Activated B cell treated with CpG ODN at 0.5 μM for 24 hours (primary cell): ENCODE measurements at regions not wholly inside any gene's neighbourhood (a gene's known extent, or its start where the extent isn't known, plus 50 kb on each side); places are given as distances from the start of the nearest gene placed in this dataset.

Experiments
- ATAC-seq: fragments of 200-7000 bp; cut with Tn5 transposase; one replicate; pipeline ENCODE4 v1.10.0; 2021; ENCODE audit warnings: low read depth, mild to moderate bottlenecking, moderate library complexity
- CTCF ChIA-PET: fragments of 350-600 bp; sonication (Branson Sonifier 250); formaldehyde crosslinking; loops from one replicate; lab custom pipeline; 2021; ENCODE audit warnings: antibody characterized with exemption; lab: Charles Lee
- POLR2A ChIA-PET: fragments of 350-600 bp; sonication (Branson Sonifier 250); formaldehyde crosslinking; loops from one replicate; lab custom pipeline; 2021; ENCODE audit warnings: antibody characterized with exemption; lab: Charles Lee
- DNase-seq: peaks from one replicate; pipeline ENCODE4 v3.0.0; 2022
- H3K27ac Mint-ChIP-seq: one replicate; pipeline ENCODE4 v1.8.0; 2020; ENCODE audit warnings: mixed read lengths
- H3K27me3 Mint-ChIP-seq: one replicate; pipeline ENCODE4 v1.8.0; 2021; ENCODE audit warnings: mixed read lengths
- H3K36me3 Mint-ChIP-seq: one replicate; pipeline ENCODE4 v1.8.0; 2021; ENCODE audit warnings: low read depth, mixed read lengths
- H3K4me1 Mint-ChIP-seq: one replicate; pipeline ENCODE4 v1.8.0; 2021; ENCODE audit warnings: mixed read lengths
- H3K4me3 Mint-ChIP-seq: one replicate; pipeline ENCODE4 v1.8.0; 2020; ENCODE audit warnings: mild to moderate bottlenecking, mixed read lengths
- H3K9me3 Mint-ChIP-seq: one replicate; pipeline ENCODE4 v1.8.0; 2020; ENCODE audit warnings: mixed read lengths
- intact Hi-C: fragments of 100-400 bp; cut with micrococcal nuclease; formaldehyde crosslinking; loops from one replicate; pipeline ENCODE4 v1.15.1; 2024
- TF ChIP-seq, protein P1 (sequence below): fragments of 200-600 bp; IDR thresholded peaks from one replicate; pipeline ENCODE4 v1.8.0; 2022; ENCODE audit warnings: antibody characterized with exemption, mild to moderate bottlenecking

DNA sequence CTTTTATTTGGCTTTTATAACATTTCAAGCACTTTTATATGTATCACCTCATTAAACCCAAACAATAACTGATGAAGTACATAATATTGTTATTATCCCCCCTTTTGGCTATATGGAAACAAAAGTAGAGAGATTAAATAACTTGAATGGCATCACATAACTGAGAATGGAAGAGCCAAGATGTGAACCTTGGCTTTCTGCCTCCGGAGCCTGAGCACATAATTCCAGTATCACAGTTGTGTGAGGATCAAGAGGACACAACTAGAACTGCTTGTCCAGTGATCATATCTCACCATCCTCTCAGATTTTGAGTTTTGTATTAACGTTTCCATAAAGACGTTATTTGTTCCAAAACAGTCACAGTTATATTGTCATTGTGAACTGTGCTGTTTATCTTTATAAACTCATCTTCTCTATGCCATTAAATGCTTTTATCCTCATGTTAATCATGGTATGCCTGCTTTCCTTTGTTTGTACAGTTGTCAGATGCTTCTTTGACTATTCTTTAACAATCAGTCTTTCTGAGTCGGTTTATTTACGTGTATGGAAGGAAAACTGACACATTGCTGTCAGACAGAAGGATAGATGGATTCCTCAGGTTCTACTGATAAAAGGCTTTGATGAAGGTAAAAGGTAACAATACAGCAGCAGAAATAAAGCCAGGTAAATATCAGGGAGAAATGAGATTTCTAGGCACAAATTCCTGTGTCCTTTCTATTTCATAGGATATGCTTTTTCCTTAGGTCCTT is 92.0 kb upstream of the FAM13C start:
- H3K27me3 Mint-ChIP-seq: no peaks in the 10 kb centered on the region
- no peak for DNase-seq
- H3K36me3 Mint-ChIP-seq: no peaks in the 10 kb centered on the region
- ChIA-PET POLR2A (no interaction called here), CTCF (no interaction called here)
- intact Hi-C loops: no loop called here
- no peak overlapping the region for H3K4me3 Mint-ChIP-seq
- ATAC-seq: no peak
- H3K27ac Mint-ChIP-seq: no peak overlapping the region
- H3K9me3 Mint-ChIP-seq: no peaks in the 10 kb centered on the region
- no peaks in the 10 kb centered on the region for H3K4me1 Mint-ChIP-seq
- TF ChIP-seq, protein P1, sequence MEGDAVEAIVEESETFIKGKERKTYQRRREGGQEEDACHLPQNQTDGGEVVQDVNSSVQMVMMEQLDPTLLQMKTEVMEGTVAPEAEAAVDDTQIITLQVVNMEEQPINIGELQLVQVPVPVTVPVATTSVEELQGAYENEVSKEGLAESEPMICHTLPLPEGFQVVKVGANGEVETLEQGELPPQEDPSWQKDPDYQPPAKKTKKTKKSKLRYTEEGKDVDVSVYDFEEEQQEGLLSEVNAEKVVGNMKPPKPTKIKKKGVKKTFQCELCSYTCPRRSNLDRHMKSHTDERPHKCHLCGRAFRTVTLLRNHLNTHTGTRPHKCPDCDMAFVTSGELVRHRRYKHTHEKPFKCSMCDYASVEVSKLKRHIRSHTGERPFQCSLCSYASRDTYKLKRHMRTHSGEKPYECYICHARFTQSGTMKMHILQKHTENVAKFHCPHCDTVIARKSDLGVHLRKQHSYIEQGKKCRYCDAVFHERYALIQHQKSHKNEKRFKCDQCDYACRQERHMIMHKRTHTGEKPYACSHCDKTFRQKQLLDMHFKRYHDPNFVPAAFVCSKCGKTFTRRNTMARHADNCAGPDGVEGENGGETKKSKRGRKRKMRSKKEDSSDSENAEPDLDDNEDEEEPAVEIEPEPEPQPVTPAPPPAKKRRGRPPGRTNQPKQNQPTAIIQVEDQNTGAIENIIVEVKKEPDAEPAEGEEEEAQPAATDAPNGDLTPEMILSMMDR: no peak

- CTCF ChIA-PET: no interaction called here
- DNase-seq (no peak), ATAC-seq (no peak)
- no peaks in the 10 kb centered on the region for H3K27me3 Mint-ChIP-seq
- POLR2A ChIA-PET: no interaction called here
- no peaks in the 10 kb centered on the region for H3K9me3 Mint-ChIP-seq
- intact Hi-C loops: no loop called here
- no peak overlapping the region for H3K27ac Mint-ChIP-seq
- TF ChIP-seq, protein P1: no peak
- H3K4me1 Mint-ChIP-seq: no peaks in the 10 kb centered on the region
- H3K4me3 Mint-ChIP-seq: no peak overlapping the region
- H3K36me3 Mint-ChIP-seq: no peaks in the 10 kb centered on the region
Observed at GRCh38 chr10:59448616-59449015, 86.3 kb upstream of the FAM13C start.

DNA sequence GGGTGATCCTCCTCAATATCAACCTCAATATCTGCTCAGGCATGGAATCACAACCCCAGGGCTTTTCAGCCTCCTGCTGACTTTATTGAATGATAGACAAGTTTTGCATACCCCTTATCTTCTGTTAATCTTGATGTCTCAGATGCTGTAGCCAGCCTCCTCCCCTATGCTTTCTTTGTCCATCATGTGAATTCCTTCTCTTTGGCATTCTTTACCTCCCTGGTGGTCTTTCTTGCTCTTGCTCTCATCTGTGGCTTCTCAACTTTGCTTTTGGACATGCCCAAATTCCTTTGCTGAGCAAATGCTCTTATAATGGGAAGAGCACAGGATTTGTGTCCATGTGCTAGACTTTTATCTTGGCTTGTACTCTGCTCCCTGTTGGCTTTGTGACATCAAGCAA is 73.4 kb upstream of the FAM13C start:
- DNase-seq: no peak
- no peak for ATAC-seq
- Mint-ChIP-seq H3K4me1 (no peaks in the 10 kb centered on the region), H3K36me3 (no peaks in the 10 kb centered on the region), H3K9me3 (peaks cover 2% of the 10 kb centered on the region), H3K27me3 (no peaks in the 10 kb centered on the region), H3K27ac (no peak overlapping the region), H3K4me3 (no peak overlapping the region)
- CTCF ChIA-PET: no interaction called here
- TF ChIP-seq, protein P1: no peak
- POLR2A ChIA-PET: no interaction called here
- intact Hi-C loops: no loop called here

GRCh38 chr10:59434463-59435321 is 72.3 kb upstream of the FAM13C start:
- DNase-seq (no peak), ATAC-seq (no peak)
- ChIA-PET POLR2A (no interaction called here), CTCF (no interaction called here)
- no peaks in the 10 kb centered on the region for H3K27me3 Mint-ChIP-seq
- no peak overlapping the region for H3K27ac Mint-ChIP-seq
- peaks cover 2% of the 10 kb centered on the region for H3K9me3 Mint-ChIP-seq
- intact Hi-C loops: no loop called here
- no peaks in the 10 kb centered on the region for H3K36me3 Mint-ChIP-seq
- no peak overlapping the region for H3K4me3 Mint-ChIP-seq
- H3K4me1 Mint-ChIP-seq: no peaks in the 10 kb centered on the region
- TF ChIP-seq, protein P1: no peak

DNA sequence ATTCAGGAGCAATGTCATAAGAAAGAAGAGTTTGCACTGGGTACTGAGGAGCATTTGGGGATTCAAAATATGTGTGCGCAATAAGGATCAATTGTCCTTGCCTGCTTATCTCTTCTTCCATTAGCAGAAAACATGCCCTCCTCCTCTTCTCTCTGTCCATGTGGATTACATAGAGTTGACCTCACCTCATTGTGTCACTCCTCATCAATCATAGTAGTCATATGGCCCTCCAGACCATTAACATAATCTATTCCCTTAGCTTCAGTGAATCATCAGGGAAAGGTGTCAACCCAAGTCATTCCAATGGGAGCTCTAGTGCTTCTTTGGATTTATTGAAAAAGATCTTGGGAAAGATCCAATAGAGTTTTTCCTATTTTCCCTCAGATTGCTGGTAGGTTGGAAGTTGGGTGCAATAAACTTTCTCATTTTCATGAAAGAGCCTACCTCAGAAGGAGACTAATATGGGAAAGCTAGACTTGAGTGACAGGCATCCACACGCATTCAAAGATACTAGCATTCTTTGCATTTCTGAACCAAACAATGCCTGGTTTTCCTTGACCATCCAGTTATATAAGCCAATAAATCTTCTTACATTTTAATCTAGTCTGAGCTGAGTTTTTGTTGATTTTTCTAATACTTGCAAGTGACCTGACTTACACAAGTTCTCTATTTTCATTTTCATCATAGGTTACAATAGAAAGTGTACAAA is 71.5 kb upstream of the FAM13C start:
- Mint-ChIP-seq H3K27me3 (no peaks in the 10 kb centered on the region), H3K27ac (no peak overlapping the region), H3K9me3 (peaks cover 2% of the 10 kb centered on the region), H3K4me1 (no peaks in the 10 kb centered on the region), H3K36me3 (no peaks in the 10 kb centered on the region), H3K4me3 (no peak overlapping the region)
- TF ChIP-seq, protein P1: no peak
- POLR2A ChIA-PET: no interaction called here
- ATAC-seq (no peak), DNase-seq (no peak)
- CTCF ChIA-PET: no interaction called here
- intact Hi-C loops: no loop called here
